IMR-90 (cell line): ENCODE measurements at regions not wholly inside any gene's neighbourhood (a gene's known extent, or its start where the extent isn't known, plus 50 kb on each side); places are given as distances from the start of the nearest gene placed in this dataset.

Experiments used
- ATAC-seq: fragments of 200-7000 bp; cut with Tn5 transposase; 2 replicates; pipeline ENCODE4 v1.9.1; 2020; ENCODE audit warnings: low read depth, mild to moderate bottlenecking, moderate library complexity
- BruUV-seq: library from RNA; stranded (reverse); fragments of 400-500 nt; replicated peaks from 2 replicates; lab custom pipeline; 2021; lab: Mats Ljungman, UMichigan
- CTCF ChIA-PET: fragments of 300-600 bp; formaldehyde crosslinking; extraction: SDS; loops from one replicate; lab custom pipeline; 2021; ENCODE audit warnings: antibody characterized with exemption; lab: Yijun Ruan, JAX
- POLR2A ChIA-PET: fragments of 300-600 bp; sonication (Branson Sonifier 250); formaldehyde crosslinking; loops from one replicate; lab custom pipeline; 2022; ENCODE audit warnings: antibody characterized with exemption; ENCODE audit not compliant: unreplicated experiment; lab: Charles Lee
- DNase-seq: peaks from one replicate; pipeline ENCODE4 v3.0.0; 2013
- H2AFZ ChIP-seq: replicated peaks from 2 replicates; pipeline ENCODE3; 2013; ENCODE audit warnings: low read length, mild to moderate bottlenecking; ENCODE audit not compliant: poor library complexity
- H2AK5ac ChIP-seq: 2 replicates; pipeline ENCODE4 v1.6.1; 2013; ENCODE audit warnings: low read depth, low read length, inconsistent platforms
- H2AK9ac ChIP-seq: replicated peaks from 2 replicates; pipeline ENCODE3; 2013; ENCODE audit warnings: mild to moderate bottlenecking, low read depth, low read length, moderate library complexity; ENCODE audit not compliant: poor library complexity
- H2BK120ac ChIP-seq: 2 replicates; pipeline ENCODE4 v1.6.1; 2013; ENCODE audit warnings: low read depth, low read length, inconsistent platforms
- H2BK15ac ChIP-seq: 3 replicates; pipeline ENCODE4 v1.6.1; 2013; ENCODE audit warnings: low read depth, low read length, inconsistent platforms
- H2BK20ac ChIP-seq: 2 replicates; pipeline ENCODE4 v1.6.1; 2013; ENCODE audit warnings: low read depth, mild to moderate bottlenecking, inconsistent platforms, low read length, moderate library complexity
- H2BK5ac ChIP-seq: 2 replicates; pipeline ENCODE4 v1.6.1; 2013; ENCODE audit warnings: mild to moderate bottlenecking, low read depth, low read length, inconsistent platforms; ENCODE audit not compliant: poor library complexity, severe bottlenecking
- H3K14ac ChIP-seq: replicated peaks from 2 replicates; pipeline ENCODE4 v1.6.1; 2013; ENCODE audit warnings: low read depth, low read length, inconsistent platforms
- H3K18ac ChIP-seq: 2 replicates; pipeline ENCODE4 v1.6.1; 2013; ENCODE audit warnings: low read depth, low read length, control low read depth
- H3K23ac ChIP-seq: 2 replicates; pipeline ENCODE4 v1.6.1; 2013; ENCODE audit warnings: low read depth, low read length, inconsistent platforms
- H3K27ac ChIP-seq: 2 replicates; pipeline ENCODE4 v1.5.1; 2013; ENCODE audit warnings: mild to moderate bottlenecking, control low read depth, low read length; ENCODE audit not compliant: insufficient read depth
- H3K27me3 ChIP-seq: 2 replicates; pipeline ENCODE4 v1.6.1; 2013; ENCODE audit warnings: low read length; ENCODE audit not compliant: control insufficient read depth, insufficient read depth
- H3K36me3 ChIP-seq: 2 replicates; pipeline ENCODE4 v1.6.1; 2013; ENCODE audit warnings: low read length, mixed read lengths; ENCODE audit not compliant: control insufficient read depth, insufficient read depth
- H3K4ac ChIP-seq: 2 replicates; pipeline ENCODE4 v1.6.1; 2013; ENCODE audit warnings: low read depth, low read length, inconsistent platforms
- H3K4me1 ChIP-seq: 2 replicates; pipeline ENCODE4 v1.6.1; 2013; ENCODE audit warnings: low read length, mixed read lengths; ENCODE audit not compliant: control insufficient read depth, insufficient read depth
- H3K4me2 ChIP-seq: 2 replicates; pipeline ENCODE4 v1.6.1; 2013; ENCODE audit warnings: low read depth, mild to moderate bottlenecking, control low read depth, low read length, moderate library complexity
- H3K4me3 ChIP-seq: 2 replicates; pipeline ENCODE4 v1.5.1; 2013; ENCODE audit warnings: low read depth, mild to moderate bottlenecking, control low read depth, low read length, moderate library complexity; ENCODE audit not compliant: insufficient read depth
- H3K56ac ChIP-seq: 2 replicates; pipeline ENCODE4 v1.6.1; 2013; ENCODE audit warnings: low read length, inconsistent platforms; ENCODE audit not compliant: insufficient read depth; ENCODE audit errors: extremely low read depth
- H3K79me1 ChIP-seq, 2 experiments: 2 replicates each; pipeline ENCODE4 v1.6.1; 2013; ENCODE audit warnings: low read length in 2 of 2, inconsistent platforms in 1 of 2, low read depth in 1 of 2
- H3K9ac ChIP-seq: 2 replicates; pipeline ENCODE4 v1.6.1; 2013; ENCODE audit warnings: low read depth, low read length, control low read depth
- H3K9me1 ChIP-seq: 2 replicates; pipeline ENCODE4 v1.6.1; 2013; ENCODE audit warnings: low read length, inconsistent platforms; ENCODE audit not compliant: insufficient read depth
- H3K9me3 ChIP-seq: 2 replicates; pipeline ENCODE4 v1.6.1; 2013; ENCODE audit warnings: low read length; ENCODE audit not compliant: control insufficient read depth, insufficient read depth
- H4K20me1 ChIP-seq: 2 replicates; pipeline ENCODE4 v1.6.1; 2013; ENCODE audit warnings: low read length, inconsistent platforms; ENCODE audit not compliant: insufficient read depth
- H4K5ac ChIP-seq: 2 replicates; pipeline ENCODE4 v1.6.1; 2013; ENCODE audit warnings: mild to moderate bottlenecking, low read depth, low read length, control low read depth
- H4K8ac ChIP-seq, 2 experiments: 2 replicates each; pipeline ENCODE4 v1.6.1; 2013; ENCODE audit warnings: low read depth in 2 of 2, low read length in 2 of 2, control low read depth in 1 of 2, inconsistent platforms in 1 of 2
- H4K91ac ChIP-seq: 2 replicates; pipeline ENCODE4 v1.6.1; 2013; ENCODE audit warnings: low read depth, low read length, inconsistent platforms; ENCODE audit not compliant: insufficient read depth
- FOS ChIP-seq: fragments of 150-350 bp; IDR thresholded peaks from 2 replicates; pipeline ENCODE4 v1.6.1; 2016; ENCODE audit warnings: low read depth, low read length
- MAFK ChIP-seq: IDR thresholded peaks from 2 replicates; pipeline ENCODE4 v1.6.1; 2012; ENCODE audit warnings: low read depth, low read length, improper control_type of control experiment
- WGBS, 2 experiments: methylation state at CpG; one replicate each; pipeline versions ENCODE4 v1.1.5 to v1.1.7; 2013; ENCODE audit warnings: missing lambda C conversion rate in 2 of 2; ENCODE audit not compliant: insufficient read length in 1 of 2; ENCODE audit errors: extremely low coverage in 2 of 2; 5-methylcytosine and 5-hydroxymethylcytosine counted together
- dilution Hi-C: fragments of 300-500 bp; cut with HindIII; formaldehyde crosslinking; loops from one replicate; pipeline ENCODE4 v1.14.3; 2018; ENCODE audit warnings: low sequenced_read_pairs; ENCODE audit not compliant: unreplicated experiment
- in situ Hi-C: fragments of 300-500 bp; cut with MboI; formaldehyde crosslinking; loops from 3 replicates; pipeline ENCODE4 v1.14.3; 2019; ENCODE audit warnings: low sequenced_read_pairs, inconsistent platforms, mixed read lengths
- intact Hi-C: fragments of 100-400 bp; cut with micrococcal nuclease; formaldehyde crosslinking; loops from 2 replicates; pipeline ENCODE4 v1.10.0; 2022

DNA sequence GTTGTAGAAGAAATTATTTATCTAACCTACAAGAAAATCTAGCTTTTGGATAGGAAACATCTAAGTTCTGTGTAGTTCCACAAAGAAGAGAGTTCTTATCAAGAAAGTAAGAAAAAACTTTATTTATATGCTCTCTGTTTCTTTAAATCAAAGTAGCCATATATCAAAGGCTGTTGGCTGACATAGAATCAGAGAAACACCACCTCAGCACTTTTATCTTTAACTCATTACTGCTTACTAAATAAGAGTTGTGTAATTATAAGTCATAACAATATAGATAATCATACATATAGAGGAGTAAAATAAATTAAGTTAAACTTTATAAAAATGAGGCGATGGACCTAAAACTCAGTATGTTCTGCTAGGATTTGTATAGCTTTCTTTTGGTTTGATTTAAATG lies 570.6 kb downstream of the PCDH17 start:
- no peaks in the 10 kb centered on the region for H3K4me1 ChIP-seq
- intact Hi-C loops (no loop called here), dilution Hi-C loops (no loop called here), in situ Hi-C loops (no loop called here)
- no peak overlapping the region for H3K4me2 ChIP-seq
- H4K8ac ChIP-seq, result no peak overlapping the region
- CTCF ChIA-PET, result interaction anchor here (0.6 kb wide), 1 partner anchor 29 kb away, joined by 4 read pairs; no protein-coding TSS in a partner anchor
- DNase-seq (no peak), ATAC-seq (no peak)
- H4K91ac ChIP-seq, result no peak overlapping the region
- no TSS peak for BruUV-seq
- no peak overlapping the region for H2BK15ac ChIP-seq
- no peak overlapping the region for H3K14ac ChIP-seq
- H3K79me1 ChIP-seq, result no peaks in the 10 kb centered on the region
- H2BK5ac ChIP-seq, result no peak overlapping the region
- TF ChIP-seq MAFK (peak; percentile 67), FOS (no peak)
- POLR2A ChIA-PET, result no interaction called here
- H2BK20ac ChIP-seq, result no peak overlapping the region
- H3K18ac ChIP-seq, result no peak overlapping the region
- no CpG with 5 or more reads among the region's 1 CpG for WGBS, 2 experiments
- H3K9me1 ChIP-seq, result no peaks in the 10 kb centered on the region
- H2AK5ac ChIP-seq, result no peak overlapping the region
- no peak overlapping the region for H3K4ac ChIP-seq
- H3K27ac ChIP-seq, result no peak overlapping the region
- no peak overlapping the region for H3K4me3 ChIP-seq
- peaks cover 9% of the 10 kb centered on the region for H3K9me3 ChIP-seq
- no peak overlapping the region for H3K23ac ChIP-seq
- H2AFZ ChIP-seq, result no peak overlapping the region
- no peak overlapping the region for H2AK9ac ChIP-seq
- H4K5ac ChIP-seq, result no peak overlapping the region
- no peak overlapping the region for H2BK120ac ChIP-seq
- H3K36me3 ChIP-seq, result no peaks in the 10 kb centered on the region
- H3K27me3 ChIP-seq, result no peaks in the 10 kb centered on the region
- no peaks in the 10 kb centered on the region for H4K20me1 ChIP-seq
- H3K9ac ChIP-seq, result no peak overlapping the region
- no peak overlapping the region for H3K56ac ChIP-seq
